Stomach (tissue), 4 donors: ENCODE measurements at regions not wholly inside any gene's neighbourhood (a gene's known extent, or its start where the extent isn't known, plus 50 kb on each side); places are given as distances from the start of the nearest gene placed in this dataset.

Experiments used
- EP300 ChIP-seq: sonication (generic); formaldehyde crosslinking; IDR thresholded peaks from one replicate; pipeline ENCODE4 v1.6.1; 2017; ENCODE audit warnings: antibody characterized with exemption
- POLR2A ChIP-seq, 4 donors: fragments of 450-650 bp; IDR thresholded peaks; one replicate each; pipeline ENCODE4 v1.6.1; 2016; ENCODE audit warnings: antibody characterized with exemption in 4 of 4, control low read depth in 2 of 4, mild to moderate bottlenecking in 1 of 4, moderate library complexity in 1 of 4
- POLR2AphosphoS5 ChIP-seq, 3 donors: sonication (generic); formaldehyde crosslinking; IDR thresholded peaks; one replicate each; pipeline ENCODE4 v1.6.1; 2016; ENCODE audit warnings: antibody characterized with exemption in 3 of 3
- TF ChIP-seq, protein P1 (sequence below), 7 experiments: fragments of 450-650 bp in 4 of 7; fragments of 200-600 bp in 3 of 7; sonication (generic) in 3 of 7; IDR thresholded peaks; one replicate each; pipeline ENCODE4 v1.5.1; 2016 to 2019; ENCODE audit warnings: antibody characterized with exemption in 7 of 7, control low read depth in 2 of 7, mild to moderate bottlenecking in 1 of 7

DNA sequence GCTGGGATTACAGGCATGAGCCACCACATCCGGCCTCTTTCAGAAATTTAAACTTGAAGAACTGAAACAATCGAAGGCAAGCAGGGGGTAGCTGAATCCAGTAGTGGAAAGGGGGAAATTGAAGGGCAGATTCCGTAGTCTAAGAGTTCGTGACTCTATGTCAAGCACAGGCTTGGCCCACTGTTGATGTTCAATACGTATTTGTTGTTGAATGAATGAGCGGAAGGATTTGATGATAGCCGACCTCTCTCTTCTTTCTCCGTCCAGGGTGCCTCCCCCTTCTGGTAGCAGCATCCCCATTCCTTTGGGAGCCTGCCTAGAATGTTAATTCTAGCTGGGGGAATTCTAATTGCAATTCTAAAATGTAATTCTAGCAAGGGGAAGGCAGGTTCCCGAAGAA is 59.8 kb upstream of the MED13L start:
- TF ChIP-seq, protein P1, sequence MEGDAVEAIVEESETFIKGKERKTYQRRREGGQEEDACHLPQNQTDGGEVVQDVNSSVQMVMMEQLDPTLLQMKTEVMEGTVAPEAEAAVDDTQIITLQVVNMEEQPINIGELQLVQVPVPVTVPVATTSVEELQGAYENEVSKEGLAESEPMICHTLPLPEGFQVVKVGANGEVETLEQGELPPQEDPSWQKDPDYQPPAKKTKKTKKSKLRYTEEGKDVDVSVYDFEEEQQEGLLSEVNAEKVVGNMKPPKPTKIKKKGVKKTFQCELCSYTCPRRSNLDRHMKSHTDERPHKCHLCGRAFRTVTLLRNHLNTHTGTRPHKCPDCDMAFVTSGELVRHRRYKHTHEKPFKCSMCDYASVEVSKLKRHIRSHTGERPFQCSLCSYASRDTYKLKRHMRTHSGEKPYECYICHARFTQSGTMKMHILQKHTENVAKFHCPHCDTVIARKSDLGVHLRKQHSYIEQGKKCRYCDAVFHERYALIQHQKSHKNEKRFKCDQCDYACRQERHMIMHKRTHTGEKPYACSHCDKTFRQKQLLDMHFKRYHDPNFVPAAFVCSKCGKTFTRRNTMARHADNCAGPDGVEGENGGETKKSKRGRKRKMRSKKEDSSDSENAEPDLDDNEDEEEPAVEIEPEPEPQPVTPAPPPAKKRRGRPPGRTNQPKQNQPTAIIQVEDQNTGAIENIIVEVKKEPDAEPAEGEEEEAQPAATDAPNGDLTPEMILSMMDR (IDR thresholded peaks at IDR 0.05), result no peak
- TF ChIP-seq POLR2AphosphoS5 (IDR thresholded peaks at IDR 0.05) (no peak), POLR2A (IDR thresholded peaks at IDR 0.05) (no peak), EP300 (no peak)
